CD4-positive, alpha-beta memory T cell (primary cell): ENCODE measurements at regions not wholly inside any gene's neighbourhood (a gene's known extent, or its start where the extent isn't known, plus 50 kb on each side); places are given as distances from the start of the nearest gene placed in this dataset.

Source experiments
- CTCF ChIA-PET: fragments of 350-600 bp; sonication (Branson Sonifier 250); formaldehyde crosslinking; loops from one replicate; lab custom pipeline; 2021; ENCODE audit warnings: inconsistent platforms; ENCODE audit not compliant: partially characterized antibody; lab: Charles Lee
- POLR2A ChIA-PET: fragments of 350-600 bp; sonication (Branson Sonifier 250); formaldehyde crosslinking; loops from one replicate; lab custom pipeline; 2021; ENCODE audit not compliant: partially characterized antibody; lab: Charles Lee
- DNase-seq, 5 donors: peaks; one replicate each; pipeline versions ENCODE4 v3.0.0 to v3.0.0-alpha.2; 2020 to 2022; ENCODE audit warnings: mixed read lengths in 1 of 5
- H3K27ac ChIP-seq: one replicate; pipeline ENCODE4 v1.7.0; 2013; ENCODE audit warnings: low read depth, low read length
- H3K27me3 ChIP-seq: 2 replicates; pipeline ENCODE4 v1.7.0; 2013; ENCODE audit warnings: mild to moderate bottlenecking, low read length, moderate library complexity; ENCODE audit not compliant: insufficient read depth
- H3K36me3 ChIP-seq: 2 replicates; pipeline ENCODE4 v1.7.0; 2013; ENCODE audit warnings: mild to moderate bottlenecking, low read length, moderate library complexity; ENCODE audit not compliant: insufficient read depth
- H3K4me1 ChIP-seq: 2 replicates; pipeline ENCODE4 v1.7.0; 2013; ENCODE audit warnings: mild to moderate bottlenecking, low read length, moderate library complexity; ENCODE audit not compliant: insufficient read depth
- H3K4me3 ChIP-seq, 2 donors: one replicate each; pipeline ENCODE4 v1.7.0; 2013; ENCODE audit warnings: low read length in 2 of 2, mild to moderate bottlenecking in 1 of 2
- H3K9me3 ChIP-seq, 2 donors: one replicate each; pipeline ENCODE4 v1.7.0; 2013; ENCODE audit warnings: low read length in 2 of 2, control low read depth in 1 of 2; ENCODE audit not compliant: control insufficient read depth in 1 of 2
- H3K27ac Mint-ChIP-seq, 7 donors: one replicate each; pipeline ENCODE4 v1.8.0; 2020 to 2021; ENCODE audit warnings: mixed read lengths in 7 of 7, mild to moderate bottlenecking in 6 of 7, inconsistent platforms in 3 of 7, moderate library complexity in 3 of 7
- H3K27me3 Mint-ChIP-seq, 2 donors: one replicate each; pipeline ENCODE4 v1.8.0; 2020 to 2021; ENCODE audit warnings: mixed read lengths in 2 of 2
- H3K36me3 Mint-ChIP-seq, 2 donors: one replicate each; pipeline ENCODE4 v1.8.0; 2020 to 2021; ENCODE audit warnings: mixed read lengths in 2 of 2, inconsistent platforms in 1 of 2, mild to moderate bottlenecking in 1 of 2
- H3K4me1 Mint-ChIP-seq, 4 donors: one replicate each; pipeline ENCODE4 v1.8.0; 2020 to 2021; ENCODE audit warnings: mixed read lengths in 4 of 4, mild to moderate bottlenecking in 1 of 4
- H3K4me3 Mint-ChIP-seq, 8 donors: one replicate each; pipeline ENCODE4 v1.8.0; 2020 to 2021; ENCODE audit warnings: mixed read lengths in 8 of 8, mild to moderate bottlenecking in 7 of 8, moderate library complexity in 6 of 8, inconsistent platforms in 3 of 8
- H3K9me3 Mint-ChIP-seq, 8 donors: one replicate each; pipeline ENCODE4 v1.8.0; 2020 to 2021; ENCODE audit warnings: mixed read lengths in 8 of 8, mild to moderate bottlenecking in 5 of 8, inconsistent platforms in 3 of 8, moderate library complexity in 1 of 8
- intact Hi-C: fragments of 100-400 bp; cut with micrococcal nuclease; formaldehyde crosslinking; loops from one replicate; pipeline ENCODE4 v1.15.1; 2023

- H3K9me3 ChIP-seq = no peaks in the 10 kb centered on the region
- H3K36me3 ChIP-seq = no peaks in the 10 kb centered on the region
- Mint-ChIP-seq H3K4me1 (no peaks in the 10 kb centered on the region), H3K27me3 (no peaks in the 10 kb centered on the region), H3K9me3 (peaks cover 0 to 6% (median under 1%) of the 10 kb centered on the region in 8 donors), H3K36me3 (no peaks in the 10 kb centered on the region), H3K4me3 (no peak overlapping the region), H3K27ac (no peak overlapping the region)
- intact Hi-C loops = no loop called here
- POLR2A ChIA-PET = no interaction called here
- H3K4me1 ChIP-seq = no peaks in the 10 kb centered on the region
- CTCF ChIA-PET = no interaction called here
- DNase-seq = no peak
- no peak overlapping the region for H3K4me3 ChIP-seq
- H3K27me3 ChIP-seq = no peaks in the 10 kb centered on the region
- H3K27ac ChIP-seq = no peak overlapping the region
Measured at GRCh38 chr6:19736066-19736465, 101.1 kb upstream of the ID4 start.

- H3K36me3 ChIP-seq = no peaks in the 10 kb centered on the region
- Mint-ChIP-seq H3K4me1 (no peaks in the 10 kb centered on the region), H3K9me3 (peaks cover 0 to 5% (median 1%) of the 10 kb centered on the region in 8 donors), H3K27ac (no peak overlapping the region), H3K36me3 (no peaks in the 10 kb centered on the region), H3K27me3 (no peaks in the 10 kb centered on the region), H3K4me3 (no peak overlapping the region)
- no peak overlapping the region for H3K27ac ChIP-seq
- ChIA-PET CTCF (no interaction called here), POLR2A (no interaction called here)
- intact Hi-C loops = no loop called here
- H3K9me3 ChIP-seq = no peaks in the 10 kb centered on the region
- no peaks in the 10 kb centered on the region for H3K27me3 ChIP-seq
- no peaks in the 10 kb centered on the region for H3K4me1 ChIP-seq
- H3K4me3 ChIP-seq = no peak overlapping the region
- no peak for DNase-seq
Measured at GRCh38 chr6:19738010-19738409, 99.2 kb upstream of the ID4 start.

GRCh38 chr6:19749722-19750121 is 87.4 kb upstream of the ID4 start:
- H3K36me3 ChIP-seq = no peaks in the 10 kb centered on the region
- Mint-ChIP-seq H3K4me1 (no peaks in the 10 kb centered on the region), H3K36me3 (no peaks in the 10 kb centered on the region), H3K4me3 (no peak overlapping the region), H3K9me3 (peaks cover 0 to 4% (median 0%) of the 10 kb centered on the region in 8 donors), H3K27me3 (no peaks in the 10 kb centered on the region), H3K27ac (no peak overlapping the region)
- no peak overlapping the region for H3K4me3 ChIP-seq
- intact Hi-C loops = no loop called here
- CTCF ChIA-PET = no interaction called here
- no peaks in the 10 kb centered on the region for H3K9me3 ChIP-seq
- no peak for DNase-seq
- H3K4me1 ChIP-seq = no peaks in the 10 kb centered on the region
- POLR2A ChIA-PET = no interaction called here
- H3K27me3 ChIP-seq = no peaks in the 10 kb centered on the region
- H3K27ac ChIP-seq = no peak overlapping the region

- Mint-ChIP-seq H3K4me3 (no peak overlapping the region), H3K27me3 (peaks cover 0 to 1% of the 10 kb centered on the region in 2 donors), H3K9me3 (no peaks in the 10 kb centered on the region), H3K4me1 (no peaks in the 10 kb centered on the region), H3K36me3 (no peaks in the 10 kb centered on the region), H3K27ac (no peak overlapping the region)
- H3K4me3 ChIP-seq = no peak overlapping the region
- no peaks in the 10 kb centered on the region for H3K36me3 ChIP-seq
- H3K4me1 ChIP-seq = no peaks in the 10 kb centered on the region
- H3K9me3 ChIP-seq = no peaks in the 10 kb centered on the region
- H3K27me3 ChIP-seq = no peaks in the 10 kb centered on the region
- no peak for DNase-seq
- no peak overlapping the region for H3K27ac ChIP-seq
- intact Hi-C loops = no loop called here
- ChIA-PET POLR2A (no interaction called here), CTCF (no interaction called here)
Measured at GRCh38 chr6:19752746-19753145, 84.4 kb upstream of the ID4 start.

- no peaks in the 10 kb centered on the region for H3K27me3 ChIP-seq
- no peak overlapping the region for H3K4me3 ChIP-seq
- CTCF ChIA-PET = no interaction called here
- POLR2A ChIA-PET = no interaction called here
- Mint-ChIP-seq H3K27me3 (peaks cover 0 to 1% of the 10 kb centered on the region in 2 donors), H3K36me3 (no peaks in the 10 kb centered on the region), H3K9me3 (no peaks in the 10 kb centered on the region), H3K4me1 (no peaks in the 10 kb centered on the region), H3K27ac (no peak overlapping the region), H3K4me3 (no peak overlapping the region)
- no peak for DNase-seq
- no peaks in the 10 kb centered on the region for H3K9me3 ChIP-seq
- intact Hi-C loops = no loop called here
- no peaks in the 10 kb centered on the region for H3K36me3 ChIP-seq
- no peak overlapping the region for H3K27ac ChIP-seq
- H3K4me1 ChIP-seq = no peaks in the 10 kb centered on the region
Measured at GRCh38 chr6:19753826-19754225, 83.3 kb upstream of the ID4 start.

GRCh38 chr6:19754686-19755085 is 82.5 kb upstream of the ID4 start:
- intact Hi-C loops = no loop called here
- DNase-seq = no peak
- peaks cover 0 to 1% of the 10 kb centered on the region in 2 donors for H3K27me3 Mint-ChIP-seq

GRCh38 chr6:19755181-19755580 is 82.0 kb upstream of the ID4 start:
- no peaks in the 10 kb centered on the region for H3K27me3 ChIP-seq
- Mint-ChIP-seq H3K4me1 (no peaks in the 10 kb centered on the region), H3K36me3 (no peaks in the 10 kb centered on the region), H3K27ac (no peak overlapping the region), H3K9me3 (peaks cover 0 to 3% (median 0%) of the 10 kb centered on the region in 8 donors), H3K4me3 (no peak overlapping the region), H3K27me3 (peaks cover 0 to 1% of the 10 kb centered on the region in 2 donors)
- intact Hi-C loops = no loop called here
- no peak overlapping the region for H3K4me3 ChIP-seq
- ChIA-PET CTCF (no interaction called here), POLR2A (no interaction called here)
- no peak overlapping the region for H3K27ac ChIP-seq
- DNase-seq = no peak
- no peaks in the 10 kb centered on the region for H3K4me1 ChIP-seq
- H3K9me3 ChIP-seq = no peaks in the 10 kb centered on the region
- no peaks in the 10 kb centered on the region for H3K36me3 ChIP-seq

More at GRCh38 chr6:19754686-19755085, 82.5 kb upstream of the ID4 start:
- no peak overlapping the region for H3K27ac Mint-ChIP-seq
- no peak overlapping the region for H3K4me3 Mint-ChIP-seq
- Histone ChIP-seq H3K4me3 (no peak overlapping the region), H3K27ac (no peak overlapping the region), H3K4me1 (no peaks in the 10 kb centered on the region), H3K27me3 (no peaks in the 10 kb centered on the region), H3K36me3 (no peaks in the 10 kb centered on the region), H3K9me3 (no peaks in the 10 kb centered on the region)
- ChIA-PET POLR2A (no interaction called here), CTCF (no interaction called here)
- H3K4me1 Mint-ChIP-seq = no peaks in the 10 kb centered on the region
- no peaks in the 10 kb centered on the region for H3K36me3 Mint-ChIP-seq
- H3K9me3 Mint-ChIP-seq = no peaks in the 10 kb centered on the region

GRCh38 chr6:19757036-19757435 is 80.1 kb upstream of the ID4 start:
- intact Hi-C loops = no loop called here
- no peaks in the 10 kb centered on the region for H3K27me3 ChIP-seq
- Mint-ChIP-seq H3K9me3 (peaks cover 0 to 3% (median 0%) of the 10 kb centered on the region in 8 donors), H3K4me3 (no peak overlapping the region), H3K27ac (no peak overlapping the region), H3K4me1 (no peaks in the 10 kb centered on the region), H3K27me3 (peaks cover 0 to 1% of the 10 kb centered on the region in 2 donors), H3K36me3 (no peaks in the 10 kb centered on the region)
- POLR2A ChIA-PET = no interaction called here
- CTCF ChIA-PET = no interaction called here
- no peaks in the 10 kb centered on the region for H3K9me3 ChIP-seq
- H3K4me3 ChIP-seq = no peak overlapping the region
- no peak overlapping the region for H3K27ac ChIP-seq
- no peaks in the 10 kb centered on the region for H3K36me3 ChIP-seq
- H3K4me1 ChIP-seq = no peaks in the 10 kb centered on the region
- no peak for DNase-seq
